NCI-H524 (cell line): ENCODE measurements at regions not wholly inside any gene's neighbourhood (a gene's known extent, or its start where the extent isn't known, plus 50 kb on each side); places are given as distances from the start of the nearest gene placed in this dataset.
"Not testable (repeated sequence)": the region's sequence is repeated elsewhere in the genome, so short reads cannot be mapped to it uniquely, and the experiment has no call there.

Source experiments
- DNase-seq, 2 experiments: peaks; one replicate each; lab custom pipeline; 2025; lab: John Stamatoyannopoulos, UW

DNA sequence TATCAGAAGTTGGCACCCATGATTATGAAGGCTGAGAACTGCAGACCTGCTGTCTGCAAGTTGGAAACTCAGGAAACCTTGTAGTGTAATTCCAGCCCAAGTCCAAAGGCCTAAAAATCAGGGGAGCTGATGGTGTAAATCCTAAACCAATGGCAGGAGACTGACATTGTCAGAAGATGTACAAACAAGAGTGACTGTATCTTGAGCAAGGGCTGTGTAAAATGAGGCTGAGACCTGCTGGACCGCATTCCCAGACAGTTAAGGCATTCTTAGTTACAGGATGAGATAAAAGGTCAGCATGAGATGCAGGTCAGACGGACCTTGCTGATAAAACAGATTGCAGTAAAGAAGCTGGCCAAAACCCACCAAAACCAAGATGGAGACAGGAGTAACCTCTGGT, 147.7 kb downstream of the COG6 start:
- DNase-seq = no peak

- DNase-seq = peak in 1 of 2 experiments; percentile 20
Measured at GRCh38 chr13:39803851-39804250, 148.4 kb downstream of the COG6 start.

GRCh38 chr13:39804332-39805210, 149.1 kb downstream of the COG6 start:
- no peak for DNase-seq

DNA sequence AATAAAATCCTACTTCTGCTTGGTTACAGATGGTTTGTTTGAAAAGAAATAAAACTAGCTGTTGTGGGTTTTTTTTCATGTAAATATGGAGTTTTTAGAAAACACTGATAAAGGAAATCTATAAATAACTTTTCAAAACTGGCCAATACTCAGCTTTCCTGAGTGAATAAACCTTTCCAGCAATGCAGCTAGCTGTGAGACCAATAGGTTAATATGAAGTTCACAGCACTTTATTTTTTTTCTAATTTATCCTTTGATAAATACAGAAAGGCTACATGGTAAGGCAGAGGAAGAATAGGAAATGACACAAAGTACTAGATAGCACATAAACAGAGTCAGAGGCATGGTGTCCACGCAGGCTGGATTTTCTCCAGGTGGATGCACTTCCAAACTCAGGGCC, 154.0 kb downstream of the COG6 start:
- no peak for DNase-seq

DNA sequence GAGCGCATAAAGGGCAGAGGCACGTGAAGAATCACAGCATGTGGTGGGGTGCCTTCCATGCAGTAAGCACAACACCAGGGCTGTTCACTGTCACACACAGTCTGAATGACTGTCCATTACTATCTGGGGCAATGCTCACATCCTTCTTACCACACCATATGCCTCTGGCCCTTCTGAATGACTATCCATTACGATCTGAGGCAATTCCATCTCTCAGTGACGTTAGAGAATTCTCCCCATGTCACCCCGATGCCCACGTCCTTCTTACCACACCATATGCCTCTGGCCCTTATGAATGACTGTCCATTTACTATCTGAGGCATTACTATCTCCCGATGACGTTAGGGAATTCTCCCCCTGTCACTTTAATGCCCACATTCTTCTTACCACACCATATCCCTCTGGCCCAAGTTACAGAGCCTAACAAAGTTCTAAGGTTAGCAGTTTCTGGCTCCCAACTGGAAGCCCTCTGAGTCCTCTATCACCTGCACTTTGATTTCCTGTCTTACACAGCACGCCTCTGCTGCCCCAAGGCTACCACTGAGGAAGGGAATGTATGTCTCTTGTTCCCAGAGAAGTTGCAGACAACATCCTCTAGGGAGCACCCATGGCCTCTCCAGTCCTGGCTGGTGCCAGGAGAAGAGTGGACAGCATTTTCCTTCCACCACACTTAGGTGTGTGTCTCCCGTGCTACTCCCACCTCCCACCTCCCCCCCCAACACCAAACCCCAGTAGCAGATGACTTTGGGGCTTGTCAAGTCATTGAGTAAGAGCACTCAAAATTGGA, 154.8 kb downstream of the COG6 start:
- no peak for DNase-seq

DNA sequence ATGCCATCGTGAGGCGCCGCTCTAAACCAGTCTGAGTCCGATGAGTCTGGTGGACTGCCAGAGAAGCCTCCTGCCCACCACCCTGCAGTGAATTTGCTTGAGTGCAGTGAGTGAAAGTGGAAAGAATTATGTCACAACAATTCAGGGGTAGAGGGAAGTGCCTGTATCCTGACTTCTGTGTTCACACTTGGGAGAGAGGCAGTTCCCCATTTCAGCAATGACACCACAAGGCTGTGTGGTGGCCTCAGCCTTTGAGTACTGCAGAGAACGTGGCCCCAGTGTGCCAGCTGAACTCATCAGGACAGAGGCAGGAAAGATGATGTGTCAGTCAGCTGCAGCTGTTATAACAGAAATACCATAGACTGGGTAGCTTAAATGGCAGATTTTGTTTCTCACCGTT, 155.6 kb downstream of the COG6 start:
- no peak for DNase-seq

GRCh38 chr13:39811696-39812095, 156.2 kb downstream of the COG6 start:
- no peak for DNase-seq

- DNase-seq = no peak
Measured at GRCh38 chr13:39815345-39816111, 160.1 kb downstream of the COG6 start.

DNA sequence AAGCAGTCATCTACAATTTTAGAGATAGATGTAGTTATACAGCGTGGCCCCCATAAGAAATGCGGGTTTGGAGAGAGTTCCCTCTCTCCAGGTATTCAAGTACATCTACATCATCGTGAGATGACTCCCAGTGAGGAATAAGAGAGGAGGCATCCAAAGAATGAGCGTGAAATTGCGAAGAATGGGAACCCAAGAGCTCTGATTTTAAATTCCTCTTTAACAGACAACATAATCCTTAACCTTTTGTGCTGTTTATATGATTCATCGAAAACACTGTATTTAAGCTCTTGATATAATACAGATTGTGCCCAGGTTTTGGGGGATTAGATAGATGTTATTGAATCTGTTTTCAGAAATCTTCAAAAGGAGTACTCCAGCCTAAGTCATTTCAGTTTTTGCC, 161.5 kb downstream of the COG6 start:
- DNase-seq = no peak

DNA sequence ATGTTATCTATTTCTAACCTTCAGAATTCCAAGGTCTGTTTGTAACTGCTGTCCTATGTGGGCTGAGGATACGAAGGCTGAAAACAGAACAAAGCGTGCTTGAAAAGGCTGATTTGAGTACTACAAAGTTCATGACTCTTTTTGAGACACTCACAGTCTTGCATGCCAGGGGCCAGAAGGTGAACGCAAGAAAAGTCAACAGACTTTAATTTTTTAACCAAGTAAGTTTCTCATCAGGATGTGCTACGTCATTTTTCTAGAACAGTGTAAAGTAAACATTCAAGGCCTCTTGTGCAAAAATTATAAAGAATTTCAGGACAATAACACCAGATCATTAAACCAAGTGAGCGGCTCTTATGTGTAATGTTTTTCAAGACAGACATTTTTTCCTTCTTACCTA, 163.5 kb downstream of the COG6 start:
- DNase-seq = no peak

DNA sequence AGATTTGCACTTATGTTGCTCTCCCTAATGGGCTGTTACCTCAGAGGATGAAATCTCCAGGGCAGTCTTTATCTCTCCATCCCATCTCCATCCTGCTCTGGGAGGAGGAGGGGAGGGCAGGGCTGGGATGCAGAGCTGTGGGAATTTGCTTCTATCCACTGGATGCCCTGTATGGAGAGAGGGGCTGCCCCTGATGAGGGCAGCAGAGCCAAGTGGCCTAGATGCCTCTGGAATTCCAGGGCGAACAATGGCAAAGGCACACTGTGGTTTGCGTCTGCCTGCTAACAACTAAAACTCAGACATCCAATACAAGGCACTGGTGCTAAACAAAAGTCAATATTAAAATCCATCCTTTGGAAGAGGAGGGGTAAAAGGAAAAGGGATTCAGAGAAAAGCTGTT, 165.1 kb downstream of the COG6 start:
- peak in 1 of 2 experiments; percentile 4 for DNase-seq

GRCh38 chr13:39821977-39822376, 166.5 kb downstream of the COG6 start:
- DNase-seq = no peak

DNA sequence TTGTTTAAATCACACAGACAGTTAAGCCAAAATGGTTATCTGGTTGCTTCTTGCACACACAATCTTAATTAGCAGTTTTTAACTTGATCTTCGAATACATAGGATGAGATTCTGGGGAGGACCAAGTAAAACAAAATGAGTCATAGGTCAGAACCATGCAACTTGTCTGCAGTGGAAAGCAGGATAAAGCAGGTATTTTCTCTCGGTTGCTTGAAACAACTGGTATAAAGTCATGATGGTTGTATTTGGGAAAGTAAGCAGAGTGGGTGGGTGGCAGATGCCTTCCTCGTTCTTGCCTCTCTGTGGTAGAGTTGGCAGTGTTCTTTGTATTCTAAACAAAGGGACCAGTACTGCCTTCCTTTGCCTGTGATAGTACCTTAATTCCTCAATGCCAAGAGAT, 167.0 kb downstream of the COG6 start:
- no peak for DNase-seq

GRCh38 chr13:39823063-39823713, 167.7 kb downstream of the COG6 start:
- DNase-seq = no peak

DNA sequence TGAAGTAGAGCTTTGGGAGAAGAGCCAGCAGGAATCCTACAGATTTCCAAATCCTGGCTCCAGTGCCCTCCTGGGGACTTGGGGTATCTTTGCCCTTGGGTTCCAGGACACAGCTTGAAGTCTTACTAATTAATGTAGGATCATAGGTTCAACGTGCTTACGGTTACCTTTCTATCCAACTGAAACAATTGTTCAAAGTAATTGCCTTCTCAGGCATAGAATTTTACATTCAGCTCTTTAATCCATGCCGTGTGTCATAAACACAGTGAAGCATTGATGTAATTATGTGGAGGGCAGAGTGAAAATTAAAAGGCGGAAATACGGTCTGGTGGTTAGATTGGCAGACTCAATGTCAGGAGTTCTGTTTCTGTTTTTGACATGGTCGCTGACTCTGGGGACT, 170.4 kb downstream of the COG6 start:
- DNase-seq = no peak

GRCh38 chr13:39835253-39835652, 179.8 kb downstream of the COG6 start:
- DNase-seq = no peak

- no peak for DNase-seq
Measured at GRCh38 chr13:39836038-39836437, 180.6 kb downstream of the COG6 start.

DNA sequence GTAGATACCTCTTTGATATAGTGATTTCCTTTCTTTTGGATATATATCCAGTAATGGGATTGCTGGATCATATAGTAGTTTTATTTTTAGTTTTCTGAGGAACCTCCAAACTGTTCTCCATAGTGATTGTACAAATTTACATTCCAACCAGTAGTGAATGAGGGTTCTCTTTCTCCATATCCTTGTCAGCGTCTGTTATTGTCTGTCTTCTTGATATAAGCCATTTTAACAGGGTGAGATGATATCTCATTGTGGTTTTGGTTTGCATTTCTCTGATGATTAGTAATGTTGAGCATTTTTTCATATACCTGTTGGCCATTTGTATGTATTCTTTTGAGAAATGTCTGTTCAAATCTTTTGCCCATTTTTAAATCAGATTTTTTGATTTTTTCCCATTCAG, 182.4 kb downstream of the COG6 start:
- not testable (repeated sequence) for DNase-seq

DNA sequence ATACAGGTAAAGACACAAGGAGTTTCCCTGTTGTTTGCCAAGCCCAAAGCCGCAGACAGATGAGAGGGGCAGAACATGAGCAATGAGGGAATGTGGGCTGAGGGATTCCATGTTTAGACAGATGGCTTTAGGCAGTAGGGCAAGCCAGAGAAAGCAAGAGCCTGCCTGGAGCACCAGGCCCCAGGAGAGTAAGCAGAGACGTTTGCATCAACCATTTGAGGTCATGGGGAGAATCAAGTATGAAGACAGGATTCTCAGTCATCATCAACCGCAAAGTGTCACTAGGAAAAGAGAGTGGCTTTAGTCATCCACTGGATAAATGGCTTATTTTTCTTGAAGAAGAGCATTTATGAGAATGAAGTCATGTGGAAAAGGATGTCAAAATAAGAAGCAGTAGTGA, 184.7 kb downstream of the COG6 start:
- DNase-seq = no peak

DNA sequence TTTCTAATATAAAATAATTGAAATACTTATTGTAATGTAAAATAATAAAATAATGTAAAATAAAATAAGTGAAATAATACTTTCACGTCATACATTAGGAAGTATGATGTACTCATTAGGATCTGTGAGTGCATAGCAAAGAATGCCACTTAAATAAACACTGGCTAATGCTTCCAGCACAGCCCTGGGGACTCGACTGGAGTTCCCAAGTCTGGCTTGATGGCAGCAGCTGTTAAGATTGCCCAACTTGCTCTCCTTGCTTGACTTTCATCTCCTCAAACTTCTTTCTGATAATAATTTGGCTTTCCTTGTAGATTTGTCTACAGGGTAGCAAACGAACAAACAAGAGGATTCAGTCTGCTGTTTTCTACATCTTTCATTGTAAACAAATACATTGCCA, 191.9 kb downstream of the COG6 start:
- no peak for DNase-seq

- DNase-seq = peak; percentile 0 to 70
Measured at GRCh38 chr13:39855236-39855635, 199.8 kb downstream of the COG6 start.

GRCh38 chr13:39856714-39857113, 201.3 kb downstream of the COG6 start:
- no peak for DNase-seq
